ENCODE measurements at regions not wholly inside any gene's neighbourhood (a gene's known extent, or its start where the extent isn't known, plus 50 kb on each side); places are given as distances from the start of the nearest gene placed in this dataset.

DNA sequence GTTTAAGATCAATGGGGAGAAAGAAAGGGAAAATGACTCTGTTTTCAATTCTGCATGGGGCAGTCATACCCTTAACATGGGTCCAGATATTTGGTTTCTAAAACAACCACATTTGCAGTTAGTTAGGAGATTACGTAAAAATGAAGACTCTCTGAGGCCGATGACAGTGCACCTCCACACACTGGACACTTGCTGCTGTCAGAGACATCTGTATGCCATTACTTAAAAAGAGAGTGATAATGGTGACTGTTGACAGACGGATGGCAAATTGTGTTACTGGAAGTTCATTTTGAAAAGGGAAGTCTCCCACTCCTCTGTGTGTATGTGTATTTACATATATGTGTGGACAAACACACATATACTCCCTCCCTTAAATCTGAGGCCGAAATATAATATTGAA is 304.5 kb upstream of the SEMA6D start:
- no peak overlapping the region for H3K4me3 ChIP-seq (replicated peaks; ENCODE audit: low read depth, low read length)
- DNase-seq (ENCODE audit: extremely low read depth, low read depth), result no peak
- TF ChIP-seq, protein P1, sequence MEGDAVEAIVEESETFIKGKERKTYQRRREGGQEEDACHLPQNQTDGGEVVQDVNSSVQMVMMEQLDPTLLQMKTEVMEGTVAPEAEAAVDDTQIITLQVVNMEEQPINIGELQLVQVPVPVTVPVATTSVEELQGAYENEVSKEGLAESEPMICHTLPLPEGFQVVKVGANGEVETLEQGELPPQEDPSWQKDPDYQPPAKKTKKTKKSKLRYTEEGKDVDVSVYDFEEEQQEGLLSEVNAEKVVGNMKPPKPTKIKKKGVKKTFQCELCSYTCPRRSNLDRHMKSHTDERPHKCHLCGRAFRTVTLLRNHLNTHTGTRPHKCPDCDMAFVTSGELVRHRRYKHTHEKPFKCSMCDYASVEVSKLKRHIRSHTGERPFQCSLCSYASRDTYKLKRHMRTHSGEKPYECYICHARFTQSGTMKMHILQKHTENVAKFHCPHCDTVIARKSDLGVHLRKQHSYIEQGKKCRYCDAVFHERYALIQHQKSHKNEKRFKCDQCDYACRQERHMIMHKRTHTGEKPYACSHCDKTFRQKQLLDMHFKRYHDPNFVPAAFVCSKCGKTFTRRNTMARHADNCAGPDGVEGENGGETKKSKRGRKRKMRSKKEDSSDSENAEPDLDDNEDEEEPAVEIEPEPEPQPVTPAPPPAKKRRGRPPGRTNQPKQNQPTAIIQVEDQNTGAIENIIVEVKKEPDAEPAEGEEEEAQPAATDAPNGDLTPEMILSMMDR (IDR thresholded peaks at IDR 0.05; ENCODE audit: low read depth, low read length, missing control alignments), result no peak

DNA sequence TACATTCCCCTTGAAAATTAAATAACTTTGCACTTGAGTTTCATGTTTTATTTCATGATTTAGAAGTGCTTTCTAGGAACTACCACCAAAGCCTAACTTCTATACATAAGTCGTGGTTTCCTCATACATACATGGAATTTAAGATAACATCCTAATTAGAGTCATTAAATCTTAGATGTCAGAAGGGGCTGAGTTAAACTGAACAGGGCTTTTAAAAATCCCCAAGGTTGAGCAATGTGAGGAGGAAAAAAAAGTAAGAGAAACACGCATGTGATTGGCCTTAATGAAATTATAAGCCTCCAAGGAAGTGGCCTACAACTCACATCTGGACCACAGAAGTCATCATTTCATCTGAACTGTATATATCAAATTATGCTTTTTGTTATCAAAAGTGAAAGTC is 303.1 kb upstream of the SEMA6D start:
- TF ChIP-seq, protein P1 (IDR thresholded peaks at IDR 0.05; ENCODE audit: low read depth, low read length, missing control alignments), result no peak
- no peak for DNase-seq (ENCODE audit: extremely low read depth, low read depth)
- no peak overlapping the region for H3K4me3 ChIP-seq (replicated peaks; ENCODE audit: low read depth, low read length)

DNA sequence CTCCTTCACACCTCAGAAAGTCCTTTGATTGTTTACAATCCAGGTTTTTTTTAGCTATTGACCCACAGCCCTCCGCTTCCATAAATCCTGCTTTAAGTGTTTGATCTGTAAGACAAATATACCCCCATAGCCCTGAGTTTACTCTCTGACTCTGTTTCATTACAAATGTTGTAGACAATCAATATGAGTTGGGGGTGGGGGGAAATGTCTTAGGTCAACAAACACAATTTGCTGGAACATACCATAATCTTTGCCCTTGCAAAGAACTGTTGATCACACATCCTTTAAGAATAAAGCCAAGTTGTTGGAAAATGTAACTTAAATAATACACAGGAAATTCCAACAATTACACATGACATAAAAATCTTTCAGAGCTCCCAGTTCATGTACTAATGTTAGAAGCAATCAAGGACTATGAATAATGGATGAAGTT is 301.8 kb upstream of the SEMA6D start:
- H3K4me3 ChIP-seq (replicated peaks; ENCODE audit: low read depth, low read length), result no peak overlapping the region
- no peak for DNase-seq (ENCODE audit: extremely low read depth, low read depth)

DNA sequence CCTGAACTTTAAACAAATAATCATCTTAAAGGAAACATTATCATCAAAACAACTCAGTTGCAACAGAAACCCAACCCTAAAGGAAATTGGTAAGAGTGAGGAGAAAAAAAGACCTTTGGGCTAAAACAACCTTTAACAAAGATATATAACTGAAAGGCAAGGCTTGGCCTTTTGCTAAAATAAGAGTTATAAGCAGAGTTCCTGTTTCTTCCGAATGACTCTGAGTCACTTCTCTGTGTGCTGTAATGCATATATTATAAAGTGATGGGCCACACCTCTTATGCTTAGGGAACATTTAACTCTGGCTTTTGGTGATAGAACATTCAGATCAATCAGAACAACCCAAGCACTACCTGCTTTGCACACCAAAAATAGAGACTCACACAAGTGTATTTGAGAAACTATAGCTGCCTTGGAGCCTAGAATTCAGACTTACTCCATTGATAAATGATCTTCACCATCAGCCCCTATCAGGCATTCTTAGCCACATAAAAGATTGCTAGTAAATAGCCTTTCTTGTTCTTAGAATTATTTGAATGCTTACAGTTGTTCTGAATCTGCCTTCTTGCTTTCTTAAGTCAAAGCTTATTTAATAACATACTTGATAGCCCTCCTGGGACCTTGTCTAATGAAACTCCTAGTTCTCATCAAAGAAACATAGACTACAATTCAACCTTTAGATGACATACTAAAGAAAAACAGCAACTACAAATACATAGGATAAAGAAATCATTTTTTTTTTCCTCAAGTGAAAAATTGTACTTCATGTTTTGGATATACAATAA is 294.2 kb upstream of the SEMA6D start:
- no peak overlapping the region for H3K4me3 ChIP-seq (replicated peaks; ENCODE audit: low read depth, low read length)
- TF ChIP-seq, protein P1 (IDR thresholded peaks at IDR 0.05; ENCODE audit: low read depth, low read length, missing control alignments), result no peak
- DNase-seq (ENCODE audit: extremely low read depth, low read depth), result no peak

More for the DNA sequence above, 301.8 kb upstream of the SEMA6D start:
- TF ChIP-seq, protein P1 (IDR thresholded peaks at IDR 0.05; ENCODE audit: low read depth, low read length, missing control alignments), result no peak

DNA sequence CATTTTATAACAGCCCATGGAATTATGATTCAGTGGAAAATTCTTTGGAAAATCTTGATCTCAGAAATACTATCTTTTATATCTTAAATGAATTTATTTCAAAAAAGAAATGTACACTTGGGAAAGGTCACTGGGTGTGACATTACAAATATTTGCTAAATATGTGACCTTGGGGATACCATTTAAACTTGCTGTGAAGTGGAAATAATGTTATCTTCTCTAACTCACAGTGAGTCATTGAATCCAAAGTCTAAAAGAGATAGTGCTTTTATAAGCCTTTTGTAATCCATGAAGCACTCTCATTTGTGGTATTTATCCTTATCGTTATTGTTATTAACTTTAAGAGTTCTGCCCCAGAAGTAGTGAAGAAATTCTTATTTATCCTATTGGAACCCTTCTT is 289.8 kb upstream of the SEMA6D start:
- H3K4me3 ChIP-seq (replicated peaks; ENCODE audit: low read depth, low read length), result no peak overlapping the region
- DNase-seq (ENCODE audit: extremely low read depth, low read depth), result no peak
- TF ChIP-seq, protein P1 (IDR thresholded peaks at IDR 0.05; ENCODE audit: low read depth, low read length, missing control alignments), result no peak

DNA sequence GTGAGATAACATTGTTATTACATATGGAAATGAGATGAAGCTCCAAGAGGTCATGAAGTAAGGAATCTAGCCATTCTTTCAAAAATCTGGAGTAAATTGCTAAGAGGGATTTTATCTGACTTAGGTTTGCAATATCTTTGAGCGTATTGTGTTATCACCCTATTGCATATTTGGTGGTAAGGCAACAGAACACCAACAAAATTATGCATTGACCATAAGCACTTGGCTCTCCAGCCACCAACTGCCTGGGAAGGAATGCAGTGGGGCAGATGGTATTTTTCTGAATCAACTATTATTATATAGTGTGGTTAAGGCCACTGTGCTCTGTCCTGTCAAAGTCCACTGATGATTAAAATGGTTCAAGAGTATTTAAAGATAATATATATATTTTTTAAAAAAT is 287.9 kb upstream of the SEMA6D start:
- TF ChIP-seq, protein P1 (IDR thresholded peaks at IDR 0.05; ENCODE audit: low read depth, low read length, missing control alignments), result no peak
- DNase-seq (ENCODE audit: extremely low read depth, low read depth), result no peak

More for the DNA sequence above, 287.9 kb upstream of the SEMA6D start:
- no peak overlapping the region for H3K4me3 ChIP-seq (replicated peaks; ENCODE audit: low read depth, low read length)
